ENCODE measurements at regions not wholly inside any gene's neighbourhood (a gene's known extent, or its start where the extent isn't known, plus 50 kb on each side); places are given as distances from the start of the nearest gene placed in this dataset.

DNA sequence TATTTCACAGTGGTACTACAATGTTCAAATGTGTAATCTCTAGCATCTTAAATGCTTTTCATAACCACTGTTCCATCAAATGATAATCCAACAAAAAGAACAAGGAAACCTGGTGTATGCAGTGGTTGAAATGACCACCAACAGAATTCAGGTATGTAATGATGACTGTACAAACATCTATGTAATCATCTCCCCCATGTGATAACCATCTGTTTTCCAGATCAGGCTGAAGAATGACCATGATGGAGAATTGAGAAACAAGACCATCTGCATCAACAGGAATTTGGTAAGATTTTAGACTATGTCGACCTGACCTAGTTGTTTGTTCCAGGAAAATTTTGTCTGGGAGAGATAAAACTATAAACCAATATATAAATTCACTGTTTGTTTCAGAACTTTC, 81.3 kb upstream of the ASCC3 start:
- Mint-ChIP-seq H3K9me3 (peaks cover 0 to 4% (median 2%) of the 10 kb centered on the region in 7 donors), H3K4me1 (peaks cover 11% of the 10 kb centered on the region), H3K36me3 (no peaks in the 10 kb centered on the region), H3K4me3 (no peak overlapping the region), H3K27ac (no peak overlapping the region), H3K27me3 (ENCODE audit: low read depth in 3 of 3) (no peaks in the 10 kb centered on the region)
- no peak for DNase-seq
- Histone ChIP-seq H4K20me1 (ENCODE audit: insufficient read depth, low read length) (no peaks in the 10 kb centered on the region), H3K27me3 (ENCODE audit: control insufficient read depth in 2 of 2, insufficient read depth in 2 of 2, low read length in 2 of 2) (no peaks in the 10 kb centered on the region), H3K27ac (ENCODE audit: low read depth in 1 of 2, low read length in 2 of 2) (no peak overlapping the region), H3K79me2 (ENCODE audit: insufficient read depth, low read length) (no peaks in the 10 kb centered on the region), H3K4me2 (replicated peaks; ENCODE audit: extremely low read depth, low read length, poor library complexity, severe bottlenecking) (no peak overlapping the region), H2AFZ (ENCODE audit: insufficient read depth, low read depth, low read length, poor library complexity, severe bottlenecking) (no peak overlapping the region), H3K36me3 (replicated peaks in 1 of 2; ENCODE audit: control insufficient read depth in 1 of 2, insufficient read depth in 2 of 2, low read length in 2 of 2) (no peaks in the 10 kb centered on the region), H3K4me1 (ENCODE audit: control insufficient read depth in 1 of 2, insufficient read depth in 2 of 2, low read length in 2 of 2) (peaks cover 0 to 10% of the 10 kb centered on the region in 2 donors), H3K9me3 (replicated peaks in 1 of 2; ENCODE audit: control insufficient read depth in 1 of 2, insufficient read depth in 1 of 2, low read length in 2 of 2) (no peaks in the 10 kb centered on the region), H3K9ac (ENCODE audit: insufficient read depth, low read length, poor library complexity, severe bottlenecking) (no peak overlapping the region), H3K4me3 (replicated peaks in 1 of 3; ENCODE audit: low read depth in 2 of 3, low read length in 3 of 3) (no peak overlapping the region)
- intact Hi-C loops (cut with micrococcal nuclease), result no loop called here
- WGBS (ENCODE audit: insufficient coverage), result no CpG with 5 or more reads among the region's 1 CpG
- TF ChIP-seq, protein P1, sequence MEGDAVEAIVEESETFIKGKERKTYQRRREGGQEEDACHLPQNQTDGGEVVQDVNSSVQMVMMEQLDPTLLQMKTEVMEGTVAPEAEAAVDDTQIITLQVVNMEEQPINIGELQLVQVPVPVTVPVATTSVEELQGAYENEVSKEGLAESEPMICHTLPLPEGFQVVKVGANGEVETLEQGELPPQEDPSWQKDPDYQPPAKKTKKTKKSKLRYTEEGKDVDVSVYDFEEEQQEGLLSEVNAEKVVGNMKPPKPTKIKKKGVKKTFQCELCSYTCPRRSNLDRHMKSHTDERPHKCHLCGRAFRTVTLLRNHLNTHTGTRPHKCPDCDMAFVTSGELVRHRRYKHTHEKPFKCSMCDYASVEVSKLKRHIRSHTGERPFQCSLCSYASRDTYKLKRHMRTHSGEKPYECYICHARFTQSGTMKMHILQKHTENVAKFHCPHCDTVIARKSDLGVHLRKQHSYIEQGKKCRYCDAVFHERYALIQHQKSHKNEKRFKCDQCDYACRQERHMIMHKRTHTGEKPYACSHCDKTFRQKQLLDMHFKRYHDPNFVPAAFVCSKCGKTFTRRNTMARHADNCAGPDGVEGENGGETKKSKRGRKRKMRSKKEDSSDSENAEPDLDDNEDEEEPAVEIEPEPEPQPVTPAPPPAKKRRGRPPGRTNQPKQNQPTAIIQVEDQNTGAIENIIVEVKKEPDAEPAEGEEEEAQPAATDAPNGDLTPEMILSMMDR (IDR thresholded peaks at IDR 0.05), result no peak

DNA sequence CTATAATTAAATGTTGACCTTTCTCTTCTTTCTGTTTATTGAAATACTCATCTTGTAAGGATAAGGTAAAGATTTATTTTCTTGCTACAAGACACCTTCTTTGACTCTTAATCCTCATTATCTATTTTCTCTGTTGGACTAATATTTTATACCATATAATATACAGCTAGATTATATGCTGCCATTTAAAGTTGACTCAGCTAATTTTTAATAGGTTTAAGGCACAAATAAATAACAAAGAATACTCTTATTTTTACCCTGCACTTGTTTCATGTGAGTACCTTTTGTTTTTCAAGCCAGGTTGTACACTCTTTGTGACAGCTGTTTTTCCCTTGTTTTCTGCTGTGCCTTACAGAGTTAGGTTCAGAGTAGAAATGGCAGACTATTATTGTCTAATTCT, 83.9 kb upstream of the ASCC3 start:
- H3K27ac Mint-ChIP-seq, result no peak overlapping the region
- peaks cover 0 to 15% (median 9%) of the 10 kb centered on the region in 7 donors for H3K9me3 Mint-ChIP-seq
- H3K36me3 Mint-ChIP-seq, result no peaks in the 10 kb centered on the region
- TF ChIP-seq, protein P1 (IDR thresholded peaks at IDR 0.05), result no peak
- Histone ChIP-seq H3K79me2 (ENCODE audit: insufficient read depth, low read length) (no peaks in the 10 kb centered on the region), H3K27me3 (ENCODE audit: control insufficient read depth in 2 of 2, insufficient read depth in 2 of 2, low read length in 2 of 2) (no peaks in the 10 kb centered on the region), H3K27ac (ENCODE audit: low read depth in 1 of 2, low read length in 2 of 2) (no peak overlapping the region), H3K9me3 (replicated peaks in 1 of 2; ENCODE audit: control insufficient read depth in 1 of 2, insufficient read depth in 1 of 2, low read length in 2 of 2) (peaks cover 0 to 7% of the 10 kb centered on the region in 2 donors), H3K36me3 (replicated peaks in 1 of 2; ENCODE audit: control insufficient read depth in 1 of 2, insufficient read depth in 2 of 2, low read length in 2 of 2) (no peaks in the 10 kb centered on the region), H4K20me1 (ENCODE audit: insufficient read depth, low read length) (no peaks in the 10 kb centered on the region), H3K9ac (ENCODE audit: insufficient read depth, low read length, poor library complexity, severe bottlenecking) (no peak overlapping the region), H3K4me3 (replicated peaks in 1 of 3; ENCODE audit: low read depth in 2 of 3, low read length in 3 of 3) (no peak overlapping the region), H3K4me2 (replicated peaks; ENCODE audit: extremely low read depth, low read length, poor library complexity, severe bottlenecking) (no peak overlapping the region), H2AFZ (ENCODE audit: insufficient read depth, low read depth, low read length, poor library complexity, severe bottlenecking) (no peak overlapping the region), H3K4me1 (ENCODE audit: control insufficient read depth in 1 of 2, insufficient read depth in 2 of 2, low read length in 2 of 2) (no peaks in the 10 kb centered on the region)
- no peaks in the 10 kb centered on the region for H3K4me1 Mint-ChIP-seq
- intact Hi-C loops (cut with micrococcal nuclease), result no loop called here
- H3K27me3 Mint-ChIP-seq (ENCODE audit: low read depth in 3 of 3), result no peaks in the 10 kb centered on the region
- H3K4me3 Mint-ChIP-seq, result no peak overlapping the region
- no peak for DNase-seq

Measured in CD14-positive monocyte (primary cell).